Transverse colon (tissue), 4 donors: ENCODE measurements at regions not wholly inside any gene's neighbourhood (a gene's known extent, or its start where the extent isn't known, plus 50 kb on each side); places are given as distances from the start of the nearest gene placed in this dataset.

Experiments used
- CTCF ChIP-seq, 5 experiments: fragments of 200-600 bp in 3 of 5; fragments of 450-650 bp in 2 of 5; sonication (generic) in 3 of 5; IDR thresholded peaks; 1 replicate in 2 of 5; 2 replicates in 3 of 5; pipeline ENCODE4 v1.5.1; 2016 to 2017; ENCODE audit warnings: antibody characterized with exemption in 5 of 5, inconsistent platforms in 3 of 5, mild to moderate bottlenecking in 2 of 5, moderate library complexity in 1 of 5
- EP300 ChIP-seq: sonication (generic); formaldehyde crosslinking; IDR thresholded peaks from one replicate; pipeline ENCODE4 v1.6.1; 2017; ENCODE audit warnings: antibody characterized with exemption, low read depth
- POLR2A ChIP-seq: fragments of 450-650 bp; IDR thresholded peaks from one replicate; pipeline ENCODE4 v1.6.1; 2016; ENCODE audit warnings: antibody characterized with exemption, mild to moderate bottlenecking, moderate library complexity
- POLR2AphosphoS5 ChIP-seq, 3 donors: sonication (generic); formaldehyde crosslinking; IDR thresholded peaks; one replicate each; pipeline ENCODE4 v1.6.1; 2016; ENCODE audit warnings: antibody characterized with exemption in 3 of 3

- TF ChIP-seq POLR2A (no peak), CTCF (IDR thresholded peaks at IDR 0.05) (no peak), EP300 (no peak), POLR2AphosphoS5 (IDR thresholded peaks at IDR 0.05) (no peak)
These were observed 1764.3 kb downstream of the NCAM2 start for GRCh38 chr21:22762463-22762862.
